ENCODE measurements at regions not wholly inside any gene's neighbourhood (a gene's known extent, or its start where the extent isn't known, plus 50 kb on each side); places are given as distances from the start of the nearest gene placed in this dataset.
"Not testable (repeated sequence)": the region's sequence is repeated elsewhere in the genome, so short reads cannot be mapped to it uniquely, and the experiment has no call there.

DNA sequence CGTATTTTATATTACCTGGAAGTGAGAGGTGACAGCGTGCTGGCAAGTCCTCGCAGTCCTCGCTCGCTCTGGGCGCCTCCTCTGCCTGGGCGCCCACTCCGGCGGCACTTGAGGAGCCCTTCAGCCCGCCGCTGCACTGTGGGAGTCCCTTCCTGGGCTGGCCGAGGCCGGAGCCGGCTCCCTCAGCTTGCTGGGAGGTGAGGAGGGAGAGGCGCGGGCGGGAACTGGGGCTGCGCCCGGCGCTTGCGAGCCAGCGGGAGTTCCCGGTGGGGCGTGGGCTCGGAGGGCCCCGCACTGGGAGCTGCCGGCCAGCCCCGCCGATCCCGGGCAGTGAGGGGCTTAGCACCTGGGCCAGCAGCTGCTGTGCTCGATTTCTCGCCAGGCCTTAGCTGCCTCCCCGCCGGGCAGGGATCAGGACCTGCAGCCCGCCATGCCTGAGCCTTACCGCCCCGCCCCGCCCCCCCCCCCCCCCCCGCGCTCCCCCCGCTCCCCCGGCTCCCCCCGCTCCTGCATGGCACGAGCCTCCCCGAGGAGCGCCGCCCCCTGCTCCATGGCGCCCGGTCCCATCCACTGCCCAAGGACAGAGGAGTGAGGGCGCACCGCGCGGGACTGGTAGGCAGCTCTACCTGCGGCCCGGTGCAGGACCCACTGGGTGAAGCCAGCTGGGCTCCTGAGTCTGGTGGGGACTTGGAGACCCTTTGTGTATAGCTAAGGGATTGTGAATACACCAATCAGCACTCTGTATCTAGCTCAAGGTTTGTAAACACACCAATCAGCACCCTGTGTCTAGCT is 298.9 kb upstream of the MAGEB16 start:
- no peak for DNase-seq
- H3K4me3 ChIP-seq, result no peak overlapping the region
- no peaks in the 10 kb centered on the region for H3K27me3 ChIP-seq (ENCODE audit: low read depth)
- H3K27ac ChIP-seq (replicated peaks), result no peak overlapping the region
- no peaks in the 10 kb centered on the region for H3K4me1 ChIP-seq
- TF ChIP-seq, protein P1, sequence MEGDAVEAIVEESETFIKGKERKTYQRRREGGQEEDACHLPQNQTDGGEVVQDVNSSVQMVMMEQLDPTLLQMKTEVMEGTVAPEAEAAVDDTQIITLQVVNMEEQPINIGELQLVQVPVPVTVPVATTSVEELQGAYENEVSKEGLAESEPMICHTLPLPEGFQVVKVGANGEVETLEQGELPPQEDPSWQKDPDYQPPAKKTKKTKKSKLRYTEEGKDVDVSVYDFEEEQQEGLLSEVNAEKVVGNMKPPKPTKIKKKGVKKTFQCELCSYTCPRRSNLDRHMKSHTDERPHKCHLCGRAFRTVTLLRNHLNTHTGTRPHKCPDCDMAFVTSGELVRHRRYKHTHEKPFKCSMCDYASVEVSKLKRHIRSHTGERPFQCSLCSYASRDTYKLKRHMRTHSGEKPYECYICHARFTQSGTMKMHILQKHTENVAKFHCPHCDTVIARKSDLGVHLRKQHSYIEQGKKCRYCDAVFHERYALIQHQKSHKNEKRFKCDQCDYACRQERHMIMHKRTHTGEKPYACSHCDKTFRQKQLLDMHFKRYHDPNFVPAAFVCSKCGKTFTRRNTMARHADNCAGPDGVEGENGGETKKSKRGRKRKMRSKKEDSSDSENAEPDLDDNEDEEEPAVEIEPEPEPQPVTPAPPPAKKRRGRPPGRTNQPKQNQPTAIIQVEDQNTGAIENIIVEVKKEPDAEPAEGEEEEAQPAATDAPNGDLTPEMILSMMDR (IDR thresholded peaks at IDR 0.05; ENCODE audit: borderline replicate concordance), result no peak
- intact Hi-C loops (cut with micrococcal nuclease), result no loop called here
- no peaks in the 10 kb centered on the region for H3K9me3 ChIP-seq (replicated peaks)
- no peaks in the 10 kb centered on the region for H3K36me3 ChIP-seq

DNA sequence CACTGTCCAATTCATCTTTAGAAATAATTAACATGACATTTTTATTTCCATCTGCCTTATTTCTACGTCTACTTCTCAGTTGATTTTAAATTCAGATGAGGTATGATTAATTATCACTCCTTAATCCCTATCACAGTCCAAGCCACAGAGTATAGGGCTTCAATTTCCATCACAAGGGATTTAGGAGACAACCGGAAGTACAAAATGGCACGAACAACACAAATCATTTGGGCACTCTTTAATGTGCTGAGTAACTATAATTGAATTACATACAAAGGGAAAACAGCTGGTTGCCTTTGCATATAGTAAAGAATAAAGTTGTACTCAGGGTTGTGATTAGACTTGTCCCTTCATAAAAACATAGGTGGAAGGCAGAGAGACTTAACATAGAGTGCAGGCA is 290.4 kb upstream of the MAGEB16 start:
- no peaks in the 10 kb centered on the region for H3K36me3 ChIP-seq
- H3K4me3 ChIP-seq, result no peak overlapping the region
- intact Hi-C loops (cut with micrococcal nuclease), result no loop called here
- TF ChIP-seq, protein P1 (IDR thresholded peaks at IDR 0.05; ENCODE audit: borderline replicate concordance), result no peak
- H3K27ac ChIP-seq (replicated peaks), result no peak overlapping the region
- DNase-seq, result no peak
- no peaks in the 10 kb centered on the region for H3K4me1 ChIP-seq
- no peaks in the 10 kb centered on the region for H3K9me3 ChIP-seq (replicated peaks)
- no peaks in the 10 kb centered on the region for H3K27me3 ChIP-seq (ENCODE audit: low read depth)

DNA sequence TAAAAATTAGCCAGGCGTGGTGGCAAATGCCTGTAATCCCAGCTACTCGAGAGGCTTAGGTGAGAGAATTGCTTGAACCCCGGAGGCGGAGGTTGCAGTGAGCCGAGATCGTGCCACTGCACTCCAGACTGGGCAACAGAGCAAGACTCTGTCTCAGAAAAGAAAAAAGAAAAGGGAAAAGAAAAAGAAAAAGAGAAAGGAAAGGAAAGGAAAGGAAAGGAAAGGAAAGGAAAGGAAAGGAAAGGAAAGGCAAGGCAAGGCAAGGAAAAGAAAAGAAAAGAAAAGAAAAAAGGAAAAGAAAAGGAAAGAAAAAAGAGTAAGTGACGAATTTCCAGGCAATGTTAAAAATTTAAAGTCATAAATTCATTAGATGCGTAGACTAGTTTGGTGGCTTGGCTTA is 250.1 kb upstream of the MAGEB16 start:
- H3K9me3 ChIP-seq (replicated peaks); DNase-seq; H3K4me3 ChIP-seq; H3K27me3 ChIP-seq (ENCODE audit: low read depth); H3K4me1 ChIP-seq; H3K27ac ChIP-seq (replicated peaks); intact Hi-C loops (cut with micrococcal nuclease); H3K36me3 ChIP-seq: not testable (repeated sequence)

DNA sequence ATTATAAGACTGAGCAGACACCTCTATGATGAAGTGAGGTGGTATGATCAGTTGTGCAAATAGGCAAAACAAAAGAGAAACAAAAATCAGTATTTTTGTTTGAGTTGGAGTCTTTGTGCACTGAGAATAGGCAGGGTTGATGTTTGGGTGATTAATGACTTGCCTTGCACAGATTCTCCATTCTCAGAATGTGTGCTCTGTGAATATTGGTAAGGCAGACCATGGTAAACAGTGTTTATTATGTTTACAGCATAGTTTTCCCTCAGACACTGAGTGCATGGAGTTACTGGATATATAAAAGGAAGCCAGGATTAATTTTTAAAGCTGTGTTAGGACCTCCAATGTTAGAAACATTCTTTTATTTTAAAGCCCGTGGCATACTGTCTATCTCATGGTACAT is 240.2 kb upstream of the MAGEB16 start:
- DNase-seq, result no peak
- TF ChIP-seq, protein P1 (IDR thresholded peaks at IDR 0.05; ENCODE audit: borderline replicate concordance), result no peak
- no peaks in the 10 kb centered on the region for H3K9me3 ChIP-seq (replicated peaks)
- H3K27me3 ChIP-seq (ENCODE audit: low read depth), result no peaks in the 10 kb centered on the region
- H3K4me1 ChIP-seq, result no peaks in the 10 kb centered on the region
- H3K27ac ChIP-seq (replicated peaks), result no peak overlapping the region
- H3K36me3 ChIP-seq, result no peaks in the 10 kb centered on the region
- intact Hi-C loops (cut with micrococcal nuclease), result no loop called here
- H3K4me3 ChIP-seq, result no peak overlapping the region

DNA sequence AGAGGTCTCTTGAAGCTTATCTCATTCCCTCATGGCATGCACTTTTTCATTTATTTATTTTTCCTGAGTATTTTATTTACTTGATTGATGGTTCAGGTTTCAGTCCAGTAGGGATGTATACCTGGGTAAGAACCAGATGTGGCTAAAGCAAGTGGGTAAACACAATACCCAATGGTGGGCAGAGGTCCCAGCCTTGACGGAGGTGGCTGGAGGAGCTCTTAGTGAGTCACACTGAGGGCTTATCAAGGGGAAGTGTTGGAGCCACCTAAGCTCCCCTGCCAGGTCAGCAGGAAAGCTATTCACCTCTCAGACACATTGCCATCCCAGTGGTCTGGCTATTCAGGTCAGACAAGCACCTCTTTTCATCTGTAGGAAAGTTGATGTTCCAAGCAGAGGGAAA is 236.2 kb upstream of the MAGEB16 start:
- no peak overlapping the region for H3K27ac ChIP-seq (replicated peaks)
- intact Hi-C loops (cut with micrococcal nuclease), result no loop called here
- no peaks in the 10 kb centered on the region for H3K36me3 ChIP-seq
- DNase-seq, result no peak
- no peak overlapping the region for H3K4me3 ChIP-seq
- TF ChIP-seq, protein P1 (IDR thresholded peaks at IDR 0.05; ENCODE audit: borderline replicate concordance), result no peak
- no peaks in the 10 kb centered on the region for H3K27me3 ChIP-seq (ENCODE audit: low read depth)
- H3K4me1 ChIP-seq, result no peaks in the 10 kb centered on the region
- no peaks in the 10 kb centered on the region for H3K9me3 ChIP-seq (replicated peaks)

DNA sequence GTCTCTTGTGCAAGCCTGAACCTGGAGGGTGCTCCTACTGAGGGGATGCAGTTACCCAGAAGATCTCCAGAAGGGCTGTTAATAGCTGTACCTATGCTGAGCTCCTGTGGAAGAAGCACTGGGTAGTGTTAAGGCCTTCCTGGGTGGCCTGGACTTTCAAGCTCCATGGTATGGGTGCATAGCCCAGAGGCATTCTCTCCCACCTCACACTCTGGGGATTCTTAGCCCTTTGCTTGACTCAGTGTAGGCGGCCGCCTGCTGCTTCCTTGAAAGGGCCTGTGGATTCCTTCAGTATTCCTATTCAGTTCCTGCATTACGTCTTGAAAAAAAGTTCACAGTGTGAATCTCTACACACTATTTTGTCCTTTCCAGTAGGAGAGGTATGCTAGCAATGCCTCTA is 235.7 kb upstream of the MAGEB16 start:
- intact Hi-C loops (cut with micrococcal nuclease), result no loop called here
- Histone ChIP-seq H3K4me3 (no peak overlapping the region), H3K9me3 (replicated peaks) (no peaks in the 10 kb centered on the region), H3K4me1 (no peaks in the 10 kb centered on the region), H3K36me3 (no peaks in the 10 kb centered on the region), H3K27ac (replicated peaks) (no peak overlapping the region), H3K27me3 (ENCODE audit: low read depth) (no peaks in the 10 kb centered on the region)
- TF ChIP-seq, protein P1 (IDR thresholded peaks at IDR 0.05; ENCODE audit: borderline replicate concordance), result no peak
- no peak for DNase-seq

Measured in left ventricle myocardium inferior (tissue), 1 donor.